GM12892 (cell line): ENCODE measurements at regions not wholly inside any gene's neighbourhood (a gene's known extent, or its start where the extent isn't known, plus 50 kb on each side); places are given as distances from the start of the nearest gene placed in this dataset.

Source experiments
- DNase-seq: peaks from one replicate; pipeline ENCODE4 v3.0.0; 2011; ENCODE audit not compliant: insufficient read length
- FAIRE-seq: peaks from 2 replicates; lab custom pipeline; 2011; peaks lifted over from hg19 to GRCh38; lab: Jason Lieb, UNC
- POLR2A ChIP-seq: IDR thresholded peaks from 2 replicates; pipeline ENCODE4 v1.6.1; 2011; ENCODE audit warnings: low read depth, low read length, control low read depth
- POLR2AphosphoS5 ChIP-seq: IDR thresholded peaks from 2 replicates; pipeline ENCODE4 v1.6.1; 2011; ENCODE audit warnings: low read depth, low read length, control low read depth
- TAF1 ChIP-seq: IDR thresholded peaks from 2 replicates; pipeline ENCODE4 v1.6.1; 2011; ENCODE audit warnings: low read depth, mild to moderate bottlenecking, control low read depth, low read length, borderline replicate concordance

DNA sequence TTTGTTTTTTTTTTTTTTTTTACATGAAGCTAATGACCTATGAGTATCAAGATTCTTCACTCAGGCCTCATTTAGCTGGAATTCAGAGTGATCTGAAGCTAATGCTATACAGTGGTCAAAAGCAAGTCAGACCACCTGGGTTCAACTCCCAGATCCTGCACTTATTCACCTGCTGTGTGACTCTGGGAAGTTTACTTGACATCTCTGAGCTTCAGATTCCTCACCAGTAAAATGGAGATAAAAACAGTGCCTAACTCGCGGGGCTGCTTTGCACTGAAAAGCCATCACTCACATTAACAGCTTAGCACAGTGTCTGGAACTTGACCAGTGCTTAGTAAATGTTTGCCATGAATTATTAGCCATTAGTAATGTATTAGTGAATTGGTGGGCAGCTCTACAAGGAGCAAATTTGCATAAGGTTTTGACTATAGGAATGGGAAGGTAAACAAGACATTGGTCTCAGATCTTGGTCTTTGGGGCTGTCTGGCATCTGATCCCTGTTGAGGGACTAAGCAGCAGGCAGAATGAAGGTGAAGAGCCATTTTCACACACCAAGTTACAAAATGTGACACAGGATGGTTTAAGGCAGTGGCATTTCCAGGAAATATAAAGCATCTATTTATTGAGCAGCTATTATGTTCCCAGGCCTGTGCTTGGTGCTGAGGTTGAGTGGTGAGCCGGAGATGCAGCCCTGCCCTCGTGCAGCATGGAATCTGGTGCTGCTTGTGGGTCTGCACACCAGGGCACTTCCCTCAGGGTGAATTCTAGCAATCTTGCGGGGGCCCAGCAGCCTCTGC is 291.3 kb downstream of the RRAGC start:
- TF ChIP-seq TAF1: no peak
- TF ChIP-seq POLR2A: no peak
- TF ChIP-seq POLR2AphosphoS5: no peak
- no peak for FAIRE-seq
- DNase-seq: no peak

GRCh38 chr1:38567401-38567800 is 292.2 kb downstream of the RRAGC start:
- TF ChIP-seq POLR2AphosphoS5 (no peak), TAF1 (no peak), POLR2A (no peak)

DNA sequence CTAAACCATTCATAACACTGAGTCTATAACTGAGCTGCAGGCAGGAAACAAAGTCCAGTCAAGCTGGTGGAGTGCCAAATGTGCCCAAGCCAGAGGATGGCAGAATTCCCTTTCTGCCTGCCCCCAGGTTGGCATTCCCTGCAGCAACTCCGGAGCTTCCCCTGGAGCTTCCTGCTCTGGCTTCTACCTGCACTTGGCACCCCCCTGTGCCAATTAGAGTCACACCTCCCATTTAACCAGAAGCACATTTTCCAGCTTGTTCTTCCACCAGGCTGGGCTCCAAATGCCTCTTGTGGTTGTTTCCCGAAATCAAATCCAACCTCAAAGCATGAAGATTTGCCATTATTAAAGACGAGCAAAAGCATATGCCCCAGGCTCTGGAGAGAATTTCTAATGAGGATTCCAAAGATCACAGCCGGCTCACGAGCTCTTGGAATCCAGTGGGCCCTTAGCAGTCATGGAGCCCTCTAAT is 294.5 kb downstream of the RRAGC start:
- FAIRE-seq (no peak), DNase-seq (no peak)
- TF ChIP-seq TAF1 (no peak), POLR2AphosphoS5 (no peak), POLR2A (no peak)

More at GRCh38 chr1:38567401-38567800, 292.2 kb downstream of the RRAGC start:
- DNase-seq (no peak), FAIRE-seq (no peak)

DNA sequence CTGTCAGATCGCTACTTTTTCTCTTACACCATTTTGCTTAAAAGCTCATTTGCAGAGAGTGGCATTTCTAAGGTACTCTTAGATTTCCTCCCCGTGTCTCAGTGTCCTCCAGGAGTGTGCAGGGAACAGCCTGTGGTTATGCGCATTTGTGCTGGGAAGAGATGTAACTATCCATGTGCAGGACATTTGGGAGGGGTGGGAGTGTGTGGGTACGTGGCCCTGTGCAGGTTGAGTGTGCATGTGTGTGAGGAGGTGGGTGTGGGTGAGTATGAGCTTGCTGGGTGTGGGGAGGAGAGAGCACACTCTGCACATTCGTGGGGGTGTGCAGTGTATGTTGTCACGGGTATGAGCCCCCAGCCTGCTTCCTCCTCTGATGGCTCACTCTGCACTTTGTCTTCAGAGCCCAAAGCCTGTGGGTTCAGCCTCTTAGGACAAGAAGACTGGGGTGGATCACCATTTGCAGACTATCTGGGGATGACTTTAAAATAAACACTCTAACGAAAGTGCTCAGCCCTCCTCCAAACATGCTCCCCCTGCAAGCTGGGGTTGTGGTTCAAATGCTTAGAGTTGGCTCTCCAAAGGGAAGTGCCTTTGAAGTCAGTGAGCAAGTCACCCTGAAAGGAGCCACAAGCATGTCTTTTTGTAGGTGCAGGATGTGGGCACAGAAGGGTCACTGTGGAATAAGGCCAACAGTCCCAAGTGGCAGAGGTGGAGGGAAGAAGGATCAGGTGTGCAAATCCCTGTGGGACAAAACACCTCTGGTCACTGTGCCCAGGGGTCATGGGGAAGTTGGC is 295.4 kb downstream of the RRAGC start:
- DNase-seq: no peak
- FAIRE-seq: no peak
- TF ChIP-seq POLR2AphosphoS5 (no peak), TAF1 (no peak), POLR2A (no peak)

DNA sequence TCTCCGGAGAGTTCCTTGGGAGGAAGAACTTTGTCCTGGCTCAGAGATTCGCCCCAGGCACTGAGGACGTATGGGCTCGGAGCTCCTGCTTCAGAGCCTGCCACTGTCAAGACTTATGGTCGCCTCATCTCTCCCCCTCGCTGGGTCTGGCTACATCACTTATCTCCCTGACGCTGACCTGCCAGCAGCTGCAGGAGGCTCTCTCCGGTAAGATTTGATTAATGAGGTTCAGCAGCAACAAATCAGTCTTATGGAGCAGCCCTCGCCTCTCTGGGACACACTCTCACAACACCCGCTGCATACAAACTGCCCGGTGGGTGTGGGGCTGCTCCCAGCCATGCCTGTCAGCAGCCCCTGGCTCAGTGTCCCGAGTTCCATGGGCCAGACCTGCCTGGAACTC is 297.8 kb downstream of the RRAGC start:
- DNase-seq (no peak), FAIRE-seq (no peak)
- TF ChIP-seq TAF1 (no peak), POLR2AphosphoS5 (no peak), POLR2A (no peak)

- FAIRE-seq (no peak), DNase-seq (no peak)
- TF ChIP-seq POLR2AphosphoS5: no peak
These were observed 298.5 kb downstream of the RRAGC start for GRCh38 chr1:38561110-38561509.

- TF ChIP-seq TAF1 (no peak), POLR2AphosphoS5 (no peak), POLR2A (no peak)
- FAIRE-seq: peak; percentile 14
These were observed 299.1 kb downstream of the RRAGC start for GRCh38 chr1:38560457-38560856.

DNA sequence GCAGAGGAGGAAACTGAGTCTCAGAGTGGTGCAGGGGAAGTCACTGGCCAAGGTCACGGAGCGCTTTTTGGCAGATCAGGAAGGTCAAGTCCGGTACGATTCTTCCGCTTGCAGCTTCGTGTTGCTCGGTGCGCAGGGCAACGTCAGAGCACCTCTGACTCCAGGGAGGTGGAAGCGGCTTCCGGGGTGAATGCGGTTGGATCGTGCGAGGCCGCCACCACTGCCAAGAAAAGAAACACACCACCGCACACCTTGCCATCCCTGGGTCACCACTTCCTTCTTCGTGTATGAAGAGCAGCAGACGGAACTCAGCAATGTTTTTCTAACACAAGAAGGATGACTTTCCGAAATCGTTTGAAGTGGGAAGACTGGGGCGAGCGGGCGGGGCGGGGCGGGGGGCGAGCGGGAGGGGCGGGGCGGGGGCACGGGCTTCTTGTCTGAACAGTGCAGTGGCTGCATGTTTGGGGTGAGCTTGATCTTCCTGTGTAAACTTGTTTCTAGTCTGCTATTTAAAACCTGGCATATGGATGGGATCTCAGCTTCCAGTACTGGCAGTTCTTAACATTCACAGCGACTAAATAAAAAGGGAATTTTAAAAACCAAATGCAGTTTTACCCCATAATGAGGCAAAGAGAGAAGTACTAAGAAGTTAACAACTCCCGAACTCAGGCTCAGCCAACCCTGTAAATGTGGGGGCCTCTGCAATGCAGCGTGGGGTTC is 300.0 kb downstream of the RRAGC start:
- FAIRE-seq (peak; percentile 93), DNase-seq (peak; percentile 59)
- TF ChIP-seq POLR2A: no peak
- TF ChIP-seq POLR2AphosphoS5: no peak
- no peak for TF ChIP-seq TAF1

More at GRCh38 chr1:38560457-38560856, 299.1 kb downstream of the RRAGC start:
- DNase-seq: no peak

GRCh38 chr1:38558500-38559445 is 300.8 kb downstream of the RRAGC start:
- FAIRE-seq (no peak), DNase-seq (no peak)
- TF ChIP-seq TAF1: no peak
- no peak; the same call in 1 of the 2 replicates for TF ChIP-seq POLR2A
- TF ChIP-seq POLR2AphosphoS5: no peak

GRCh38 chr1:38558055-38558454 is 301.5 kb downstream of the RRAGC start:
- FAIRE-seq (no peak), DNase-seq (no peak)
- no peak for TF ChIP-seq POLR2A

DNA sequence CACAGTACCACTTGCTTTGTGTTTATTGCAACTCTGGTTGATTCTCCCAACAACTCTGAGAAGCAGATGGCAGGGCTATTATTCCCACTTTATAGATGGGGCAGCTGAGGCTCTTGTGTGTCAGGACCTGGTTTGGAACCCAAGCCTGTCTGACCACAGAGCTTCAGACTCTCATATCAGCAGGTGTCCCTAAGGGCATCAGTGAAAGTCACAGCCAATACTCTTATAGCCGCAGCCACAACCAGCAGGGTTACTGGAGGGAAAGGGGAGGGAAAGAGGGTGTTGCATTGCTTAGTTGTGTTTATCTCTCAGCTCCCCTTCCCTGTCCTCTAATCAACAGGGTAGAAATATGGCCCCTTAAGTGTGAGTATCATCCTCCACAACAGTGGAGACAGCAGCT is 304.0 kb downstream of the RRAGC start:
- FAIRE-seq (no peak), DNase-seq (no peak)
- TF ChIP-seq POLR2A (no peak), POLR2AphosphoS5 (no peak), TAF1 (no peak)
